ENCODE measurements at regions not wholly inside any gene's neighbourhood (a gene's known extent, or its start where the extent isn't known, plus 50 kb on each side); places are given as distances from the start of the nearest gene placed in this dataset.

- no peak for DNase-seq (ENCODE audit: low read depth)
- H3K4me3 ChIP-seq (ENCODE audit: control insufficient read depth, low read depth, low read length) = no peak overlapping the region
- TF ChIP-seq, protein P1, sequence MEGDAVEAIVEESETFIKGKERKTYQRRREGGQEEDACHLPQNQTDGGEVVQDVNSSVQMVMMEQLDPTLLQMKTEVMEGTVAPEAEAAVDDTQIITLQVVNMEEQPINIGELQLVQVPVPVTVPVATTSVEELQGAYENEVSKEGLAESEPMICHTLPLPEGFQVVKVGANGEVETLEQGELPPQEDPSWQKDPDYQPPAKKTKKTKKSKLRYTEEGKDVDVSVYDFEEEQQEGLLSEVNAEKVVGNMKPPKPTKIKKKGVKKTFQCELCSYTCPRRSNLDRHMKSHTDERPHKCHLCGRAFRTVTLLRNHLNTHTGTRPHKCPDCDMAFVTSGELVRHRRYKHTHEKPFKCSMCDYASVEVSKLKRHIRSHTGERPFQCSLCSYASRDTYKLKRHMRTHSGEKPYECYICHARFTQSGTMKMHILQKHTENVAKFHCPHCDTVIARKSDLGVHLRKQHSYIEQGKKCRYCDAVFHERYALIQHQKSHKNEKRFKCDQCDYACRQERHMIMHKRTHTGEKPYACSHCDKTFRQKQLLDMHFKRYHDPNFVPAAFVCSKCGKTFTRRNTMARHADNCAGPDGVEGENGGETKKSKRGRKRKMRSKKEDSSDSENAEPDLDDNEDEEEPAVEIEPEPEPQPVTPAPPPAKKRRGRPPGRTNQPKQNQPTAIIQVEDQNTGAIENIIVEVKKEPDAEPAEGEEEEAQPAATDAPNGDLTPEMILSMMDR (IDR thresholded peaks at IDR 0.05; ENCODE audit: control insufficient read depth, insufficient read depth, low read depth, low read length, missing control alignments) = no peak
These were observed 104.8 kb upstream of the WNT4 start for GRCh38 chr1:22247527-22248245.

GRCh38 chr1:22248746-22249145, 105.8 kb upstream of the WNT4 start:
- no peak overlapping the region for H3K4me3 ChIP-seq (ENCODE audit: control insufficient read depth, low read depth, low read length)
- no peak for DNase-seq (ENCODE audit: low read depth)
- TF ChIP-seq, protein P1 (IDR thresholded peaks at IDR 0.05; ENCODE audit: control insufficient read depth, insufficient read depth, low read depth, low read length, missing control alignments) = no peak

DNA sequence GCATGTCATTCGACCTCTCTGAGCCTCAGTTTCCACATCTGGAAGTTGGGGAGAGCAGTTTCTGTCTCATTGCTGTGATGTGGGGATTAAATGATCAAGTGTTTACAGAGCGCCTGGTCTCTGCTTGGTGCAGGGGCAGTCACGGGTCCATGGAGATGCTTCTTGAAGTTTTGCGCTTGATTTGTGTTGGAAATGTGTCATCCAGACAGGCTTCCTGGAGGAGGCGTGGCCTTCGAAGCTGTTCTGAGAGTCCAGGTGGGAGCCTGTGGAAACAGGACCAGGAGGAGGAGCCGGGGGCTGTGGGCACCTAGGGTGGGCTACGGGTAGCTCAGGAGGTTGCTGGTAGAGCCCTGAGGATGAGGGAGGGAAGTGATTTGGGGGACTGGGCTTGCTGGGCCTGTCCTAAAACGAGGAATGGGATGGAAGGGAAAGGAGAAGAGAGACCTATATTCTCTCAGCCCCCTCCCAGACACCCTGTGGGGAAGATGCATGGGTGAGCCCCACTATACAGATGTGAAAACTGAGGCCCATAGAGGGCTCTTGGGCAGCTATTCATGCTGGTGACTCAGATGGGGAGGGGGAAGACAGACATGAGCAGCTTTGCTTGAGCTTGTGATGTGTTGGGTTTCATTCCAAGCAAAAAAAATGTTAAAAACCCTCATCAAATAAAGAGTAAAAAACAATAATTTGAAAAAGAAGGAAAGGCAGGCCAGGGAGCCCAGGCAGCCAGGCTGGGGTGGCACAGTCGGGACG, 107.2 kb upstream of the WNT4 start:
- no peak overlapping the region for H3K4me3 ChIP-seq (ENCODE audit: control insufficient read depth, low read depth, low read length)
- TF ChIP-seq, protein P1 (IDR thresholded peaks at IDR 0.05; ENCODE audit: control insufficient read depth, insufficient read depth, low read depth, low read length, missing control alignments) = no peak
- no peak for DNase-seq (ENCODE audit: low read depth)

DNA sequence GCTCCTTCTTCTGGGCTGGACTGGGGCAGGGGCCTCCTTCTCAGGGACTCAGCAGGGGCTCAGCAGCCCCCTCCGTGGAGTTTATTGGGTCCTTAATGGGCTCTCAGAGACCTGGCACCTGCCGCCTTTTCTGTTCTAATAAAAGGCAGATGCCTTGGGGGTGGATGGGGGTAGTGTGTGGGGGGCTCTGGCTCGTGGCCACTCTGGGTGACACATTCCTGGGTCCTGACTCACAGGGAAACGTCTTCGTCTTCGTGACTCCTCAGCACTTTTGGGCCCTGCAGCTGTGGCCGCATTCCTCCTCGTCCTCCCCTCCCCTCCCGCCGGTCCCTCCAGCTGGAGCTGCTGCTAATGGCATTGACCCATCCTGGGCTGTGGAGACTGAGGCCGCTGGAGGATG, 107.8 kb upstream of the WNT4 start:
- no peak overlapping the region for H3K4me3 ChIP-seq (ENCODE audit: control insufficient read depth, low read depth, low read length)
- DNase-seq (ENCODE audit: low read depth) = no peak
- TF ChIP-seq, protein P1 (IDR thresholded peaks at IDR 0.05; ENCODE audit: control insufficient read depth, insufficient read depth, low read depth, low read length, missing control alignments) = no peak

DNA sequence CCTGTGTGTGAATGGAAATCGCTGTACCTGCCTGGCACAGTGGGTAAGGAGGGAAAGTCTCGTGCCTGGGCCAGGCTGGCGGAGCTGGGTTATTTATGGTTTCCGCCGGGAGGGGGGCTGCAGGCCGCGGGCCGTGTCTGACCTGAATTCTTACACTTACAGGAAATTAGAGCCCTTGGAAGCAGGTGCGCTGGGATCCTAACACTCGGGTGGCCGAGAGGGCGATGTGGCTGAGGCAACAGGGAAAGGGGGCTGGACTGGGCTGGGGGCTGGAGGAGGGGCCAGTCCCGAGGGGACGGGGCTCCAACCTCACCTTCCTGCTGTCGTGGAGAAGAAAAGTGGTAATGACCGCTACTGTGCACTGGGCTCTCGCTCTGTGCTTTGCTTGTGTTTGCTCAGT, 109.4 kb upstream of the WNT4 start:
- DNase-seq (ENCODE audit: low read depth) = no peak
- TF ChIP-seq, protein P1 (IDR thresholded peaks at IDR 0.05; ENCODE audit: control insufficient read depth, insufficient read depth, low read depth, low read length, missing control alignments) = no peak
- H3K4me3 ChIP-seq (ENCODE audit: control insufficient read depth, low read depth, low read length) = no peak overlapping the region

GRCh38 chr1:22253012-22253790, 110.3 kb upstream of the WNT4 start:
- H3K4me3 ChIP-seq (ENCODE audit: control insufficient read depth, low read depth, low read length) = no peak overlapping the region
- no peak for DNase-seq (ENCODE audit: low read depth)
- TF ChIP-seq, protein P1 (IDR thresholded peaks at IDR 0.05; ENCODE audit: control insufficient read depth, insufficient read depth, low read depth, low read length, missing control alignments) = no peak
